ENCODE measurements at regions not wholly inside any gene's neighbourhood (a gene's known extent, or its start where the extent isn't known, plus 50 kb on each side); places are given as distances from the start of the nearest gene placed in this dataset.

DNA sequence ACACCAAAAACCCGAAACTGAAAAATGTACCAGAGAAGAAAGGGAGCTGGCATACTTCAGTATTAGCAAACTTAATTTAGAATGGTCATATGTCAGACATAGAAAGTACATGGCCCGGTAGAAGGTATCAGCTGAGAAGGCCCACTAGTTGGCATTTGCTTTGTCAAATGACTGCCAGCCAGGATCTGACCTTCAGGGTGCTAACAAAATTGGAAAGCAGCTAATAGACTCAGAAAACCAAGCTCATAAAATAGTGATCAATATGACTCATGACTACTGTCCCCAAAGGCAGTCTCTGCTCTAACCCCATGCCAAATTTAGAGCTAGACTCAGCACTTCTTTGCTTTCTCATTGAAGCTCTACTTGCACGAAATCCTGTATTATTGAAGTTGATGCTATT, 342.7 kb downstream of the PDGFC start:
- H3K27ac Mint-ChIP-seq: no peak overlapping the region
- Histone ChIP-seq H3K4me1 (ENCODE audit: control insufficient read depth, insufficient read depth, low read length, poor library complexity, severe bottlenecking) (no peaks in the 10 kb centered on the region), H3K27me3 (ENCODE audit: control insufficient read depth, insufficient read depth, low read length) (no peaks in the 10 kb centered on the region), H3K27ac (ENCODE audit: insufficient read depth, low read length, poor library complexity, severe bottlenecking) (no peak overlapping the region), H3K9me3 (ENCODE audit: control insufficient read depth in 2 of 2, low read length in 2 of 2) (peaks cover 1 to 4% of the 10 kb centered on the region in 2 experiments), H3K4me3 (ENCODE audit: low read depth, low read length) (no peak overlapping the region), H3K36me3 (ENCODE audit: control insufficient read depth, insufficient read depth, low read length) (no peaks in the 10 kb centered on the region)
- H3K4me3 Mint-ChIP-seq: no peak overlapping the region
- peaks cover 3 to 22% (median 7%) of the 10 kb centered on the region in 7 donors for H3K9me3 Mint-ChIP-seq
- no peaks in the 10 kb centered on the region for H3K4me1 Mint-ChIP-seq
- DNase-seq (no peak), ATAC-seq (ENCODE audit: low read depth in 2 of 2) (no peak)
- H3K27me3 Mint-ChIP-seq: no peaks in the 10 kb centered on the region
- H3K36me3 Mint-ChIP-seq: no peaks in the 10 kb centered on the region

DNA sequence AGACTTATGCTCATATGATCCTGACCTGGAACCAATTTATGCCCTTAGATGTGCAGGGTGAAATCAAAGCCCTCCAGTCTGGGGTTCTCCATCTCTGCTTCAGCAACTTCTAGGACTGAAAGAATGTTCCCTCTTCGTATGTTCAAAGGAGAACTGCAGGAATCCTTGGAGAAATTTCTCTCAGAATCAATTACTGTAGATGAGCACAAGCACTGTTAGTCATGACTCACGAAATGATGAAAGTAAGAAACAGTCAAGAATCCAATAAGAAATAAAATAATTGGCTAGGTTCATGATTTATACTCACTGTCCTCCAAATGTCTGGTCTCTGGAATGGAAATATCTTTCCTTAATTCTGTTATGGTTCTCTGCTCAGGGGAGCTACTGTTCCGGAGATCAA, 348.2 kb downstream of the PDGFC start:
- H3K4me3 Mint-ChIP-seq: no peak overlapping the region
- no peak for DNase-seq

DNA sequence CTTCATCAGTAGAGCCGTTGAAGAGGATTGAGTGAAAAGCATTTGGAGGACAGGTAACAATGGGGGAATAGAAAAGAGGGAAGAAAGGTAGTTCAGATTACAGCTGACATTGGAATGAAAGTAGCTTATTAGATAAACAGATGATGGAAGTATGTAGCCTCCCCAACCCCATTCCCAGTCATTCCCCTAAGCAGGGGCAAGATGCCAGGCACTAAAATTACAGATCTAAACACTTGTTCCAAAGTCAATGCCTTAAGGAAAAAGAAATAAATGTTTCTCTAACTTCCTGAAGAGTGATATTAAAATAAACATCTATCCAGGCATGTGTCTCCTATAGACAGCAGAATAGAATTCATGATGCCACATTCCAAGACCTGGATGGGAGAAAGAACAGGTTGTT, 350.8 kb downstream of the PDGFC start:
- Mint-ChIP-seq H3K27me3 (no peaks in the 10 kb centered on the region), H3K36me3 (no peaks in the 10 kb centered on the region)
- DNase-seq: no peak

More for the DNA sequence above, 348.2 kb downstream of the PDGFC start:
- Mint-ChIP-seq H3K9me3 (peaks cover 4 to 23% (median 6%) of the 10 kb centered on the region in 7 donors), H3K36me3 (no peaks in the 10 kb centered on the region), H3K4me1 (no peaks in the 10 kb centered on the region), H3K27ac (no peak overlapping the region), H3K27me3 (no peaks in the 10 kb centered on the region)
- Histone ChIP-seq H3K36me3 (ENCODE audit: control insufficient read depth, insufficient read depth, low read length) (no peaks in the 10 kb centered on the region), H3K27me3 (ENCODE audit: control insufficient read depth, insufficient read depth, low read length) (no peaks in the 10 kb centered on the region), H3K27ac (ENCODE audit: insufficient read depth, low read length, poor library complexity, severe bottlenecking) (no peak overlapping the region), H3K9me3 (ENCODE audit: control insufficient read depth in 2 of 2, low read length in 2 of 2) (peaks cover 1 to 3% of the 10 kb centered on the region in 2 experiments), H3K4me3 (ENCODE audit: low read depth, low read length) (no peak overlapping the region), H3K4me1 (ENCODE audit: control insufficient read depth, insufficient read depth, low read length, poor library complexity, severe bottlenecking) (no peaks in the 10 kb centered on the region)
- no peak for ATAC-seq (ENCODE audit: low read depth in 2 of 2)

GRCh38 chr4:156619154-156619934, 352.3 kb downstream of the PDGFC start:
- H3K4me1 ChIP-seq (ENCODE audit: control insufficient read depth, insufficient read depth, low read length, poor library complexity, severe bottlenecking): no peaks in the 10 kb centered on the region
- Mint-ChIP-seq H3K9me3 (peaks cover 2 to 15% (median 5%) of the 10 kb centered on the region in 7 donors), H3K4me1 (no peaks in the 10 kb centered on the region), H3K4me3 (no peak overlapping the region), H3K36me3 (no peaks in the 10 kb centered on the region), H3K27me3 (no peaks in the 10 kb centered on the region), H3K27ac (no peak overlapping the region)
- no peak overlapping the region for H3K27ac ChIP-seq (ENCODE audit: insufficient read depth, low read length, poor library complexity, severe bottlenecking)
- H3K4me3 ChIP-seq (ENCODE audit: low read depth, low read length): no peak overlapping the region
- ATAC-seq (ENCODE audit: low read depth in 2 of 2): no peak
- DNase-seq: no peak
- peaks cover 3 to 6% of the 10 kb centered on the region in 2 experiments for H3K9me3 ChIP-seq (ENCODE audit: control insufficient read depth in 2 of 2, low read length in 2 of 2)
- no peaks in the 10 kb centered on the region for H3K27me3 ChIP-seq (ENCODE audit: control insufficient read depth, insufficient read depth, low read length)
- H3K36me3 ChIP-seq (ENCODE audit: control insufficient read depth, insufficient read depth, low read length): no peaks in the 10 kb centered on the region

More for the DNA sequence above, 350.8 kb downstream of the PDGFC start:
- Mint-ChIP-seq H3K4me3 (no peak overlapping the region), H3K4me1 (no peaks in the 10 kb centered on the region), H3K27ac (no peak overlapping the region), H3K9me3 (peaks cover 2 to 20% (median 6%) of the 10 kb centered on the region in 7 donors)
- Histone ChIP-seq H3K4me3 (ENCODE audit: low read depth, low read length) (no peak overlapping the region), H3K9me3 (ENCODE audit: control insufficient read depth in 2 of 2, low read length in 2 of 2) (peaks cover 3 to 6% of the 10 kb centered on the region in 2 experiments), H3K27ac (ENCODE audit: insufficient read depth, low read length, poor library complexity, severe bottlenecking) (no peak overlapping the region), H3K4me1 (ENCODE audit: control insufficient read depth, insufficient read depth, low read length, poor library complexity, severe bottlenecking) (no peaks in the 10 kb centered on the region), H3K36me3 (ENCODE audit: control insufficient read depth, insufficient read depth, low read length) (no peaks in the 10 kb centered on the region), H3K27me3 (ENCODE audit: control insufficient read depth, insufficient read depth, low read length) (no peaks in the 10 kb centered on the region)
- no peak for ATAC-seq (ENCODE audit: low read depth in 2 of 2)

DNA sequence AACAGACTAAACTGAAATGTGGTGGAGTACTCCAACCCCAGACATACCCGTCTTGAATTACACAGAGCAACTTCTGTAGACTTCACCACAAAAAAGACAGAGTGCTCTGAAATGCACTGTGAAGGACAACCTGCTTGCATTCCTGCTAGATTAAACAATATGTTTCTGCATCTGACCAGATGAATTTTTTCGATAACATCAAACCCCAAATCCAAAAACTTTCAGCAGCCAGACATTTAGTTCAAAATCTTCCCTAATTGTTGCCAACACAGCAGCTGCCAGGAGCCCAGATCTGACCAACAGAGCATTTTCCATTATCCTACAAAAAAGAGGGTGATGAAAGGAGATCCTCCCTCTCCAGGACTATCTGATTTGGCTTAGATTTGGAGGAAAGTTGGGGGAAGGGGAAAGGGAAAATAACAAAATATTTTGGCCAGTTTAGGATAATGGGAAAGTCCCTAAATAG, 356.5 kb downstream of the PDGFC start:
- H3K4me3 ChIP-seq (ENCODE audit: low read depth, low read length): no peak overlapping the region
- Mint-ChIP-seq H3K36me3 (no peaks in the 10 kb centered on the region), H3K4me1 (no peaks in the 10 kb centered on the region), H3K27ac (no peak overlapping the region), H3K9me3 (peaks cover 2 to 11% (median 6%) of the 10 kb centered on the region in 7 donors), H3K4me3 (no peak overlapping the region), H3K27me3 (no peaks in the 10 kb centered on the region)
- H3K27me3 ChIP-seq (ENCODE audit: control insufficient read depth, insufficient read depth, low read length): no peaks in the 10 kb centered on the region
- H3K9me3 ChIP-seq (ENCODE audit: control insufficient read depth in 2 of 2, low read length in 2 of 2): peaks cover 0 to 6% of the 10 kb centered on the region in 2 experiments
- DNase-seq: no peak
- no peaks in the 10 kb centered on the region for H3K36me3 ChIP-seq (ENCODE audit: control insufficient read depth, insufficient read depth, low read length)
- ATAC-seq (ENCODE audit: low read depth in 2 of 2): no peak
- H3K27ac ChIP-seq (ENCODE audit: insufficient read depth, low read length, poor library complexity, severe bottlenecking): no peak overlapping the region
- H3K4me1 ChIP-seq (ENCODE audit: control insufficient read depth, insufficient read depth, low read length, poor library complexity, severe bottlenecking): no peaks in the 10 kb centered on the region

DNA sequence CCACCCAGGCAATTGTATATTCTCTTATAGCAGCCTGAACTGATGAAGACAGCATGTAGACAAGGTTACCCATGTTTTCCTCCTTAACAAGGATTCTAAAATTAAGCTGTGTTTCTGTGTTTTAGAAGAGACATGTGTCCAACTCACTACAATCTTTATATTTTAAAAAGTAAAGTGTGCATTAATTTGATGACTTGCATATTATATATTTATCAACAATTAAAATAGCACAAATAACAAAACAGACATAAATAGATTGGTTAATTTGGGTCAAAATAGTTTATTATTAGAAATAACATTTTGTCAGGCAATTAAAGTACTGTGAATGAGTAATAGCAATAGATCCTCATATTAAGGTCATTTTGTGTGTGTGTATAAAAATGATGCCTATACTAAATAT, 357.1 kb downstream of the PDGFC start:
- H3K36me3 Mint-ChIP-seq: no peaks in the 10 kb centered on the region
- H3K4me3 ChIP-seq (ENCODE audit: low read depth, low read length): no peak overlapping the region
- DNase-seq (no peak), ATAC-seq (ENCODE audit: low read depth in 2 of 2) (no peak)
- H3K27me3 Mint-ChIP-seq: no peaks in the 10 kb centered on the region
- peaks cover 0 to 6% of the 10 kb centered on the region in 2 experiments for H3K9me3 ChIP-seq (ENCODE audit: control insufficient read depth in 2 of 2, low read length in 2 of 2)
- no peaks in the 10 kb centered on the region for H3K4me1 ChIP-seq (ENCODE audit: control insufficient read depth, insufficient read depth, low read length, poor library complexity, severe bottlenecking)
- no peak overlapping the region for H3K27ac Mint-ChIP-seq
- no peaks in the 10 kb centered on the region for H3K4me1 Mint-ChIP-seq
- H3K4me3 Mint-ChIP-seq: no peak overlapping the region
- H3K27me3 ChIP-seq (ENCODE audit: control insufficient read depth, insufficient read depth, low read length): no peaks in the 10 kb centered on the region
- no peaks in the 10 kb centered on the region for H3K36me3 ChIP-seq (ENCODE audit: control insufficient read depth, insufficient read depth, low read length)
- H3K27ac ChIP-seq (ENCODE audit: insufficient read depth, low read length, poor library complexity, severe bottlenecking): no peak overlapping the region
- peaks cover 0 to 11% (median 6%) of the 10 kb centered on the region in 7 donors for H3K9me3 Mint-ChIP-seq

DNA sequence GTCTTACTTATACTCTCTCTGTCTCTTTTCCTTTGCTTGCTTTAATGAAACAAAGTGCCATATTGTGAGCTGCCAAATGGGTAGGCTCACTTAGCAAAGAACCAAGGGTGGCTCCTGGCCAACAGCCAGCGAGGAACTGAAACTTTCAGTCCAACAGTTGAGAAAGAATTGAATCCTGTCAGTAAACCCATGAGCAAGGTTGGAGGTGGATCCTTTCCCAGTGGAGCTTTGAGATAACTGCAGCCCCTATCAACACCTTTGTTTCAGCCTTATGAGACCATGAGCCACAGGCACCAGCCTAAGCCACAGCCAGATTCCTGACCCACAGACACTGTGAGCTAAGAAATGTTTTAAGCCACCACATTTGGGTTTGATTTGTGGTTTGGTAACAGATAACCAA, 362.2 kb downstream of the PDGFC start:
- Mint-ChIP-seq H3K27me3 (no peaks in the 10 kb centered on the region), H3K4me1 (no peaks in the 10 kb centered on the region), H3K9me3 (peaks cover 0 to 11% (median 5%) of the 10 kb centered on the region in 7 donors), H3K27ac (no peak overlapping the region), H3K36me3 (no peaks in the 10 kb centered on the region), H3K4me3 (no peak overlapping the region)
- ATAC-seq (ENCODE audit: low read depth in 2 of 2) (no peak), DNase-seq (no peak)
- no peaks in the 10 kb centered on the region for H3K4me1 ChIP-seq (ENCODE audit: control insufficient read depth, insufficient read depth, low read length, poor library complexity, severe bottlenecking)
- H3K27me3 ChIP-seq (ENCODE audit: control insufficient read depth, insufficient read depth, low read length): no peaks in the 10 kb centered on the region
- H3K4me3 ChIP-seq (ENCODE audit: low read depth, low read length): no peak overlapping the region
- H3K9me3 ChIP-seq (ENCODE audit: control insufficient read depth in 2 of 2, low read length in 2 of 2): no peaks in the 10 kb centered on the region
- H3K36me3 ChIP-seq (ENCODE audit: control insufficient read depth, insufficient read depth, low read length): no peaks in the 10 kb centered on the region
- no peak overlapping the region for H3K27ac ChIP-seq (ENCODE audit: insufficient read depth, low read length, poor library complexity, severe bottlenecking)

- Mint-ChIP-seq H3K36me3 (no peaks in the 10 kb centered on the region), H3K4me1 (no peaks in the 10 kb centered on the region)
- no peak for ATAC-seq (ENCODE audit: low read depth in 2 of 2)
These were observed 362.9 kb downstream of the PDGFC start for GRCh38 chr4:156608651-156609050.

More at GRCh38 chr4:156608651-156609050, 362.9 kb downstream of the PDGFC start:
- Mint-ChIP-seq H3K27me3 (no peaks in the 10 kb centered on the region), H3K27ac (no peak overlapping the region), H3K9me3 (peaks cover 0 to 15% (median 5%) of the 10 kb centered on the region in 7 donors), H3K4me3 (no peak overlapping the region)
- Histone ChIP-seq H3K4me1 (ENCODE audit: control insufficient read depth, insufficient read depth, low read length, poor library complexity, severe bottlenecking) (no peaks in the 10 kb centered on the region), H3K27ac (ENCODE audit: insufficient read depth, low read length, poor library complexity, severe bottlenecking) (no peak overlapping the region), H3K9me3 (ENCODE audit: control insufficient read depth in 2 of 2, low read length in 2 of 2) (no peaks in the 10 kb centered on the region), H3K27me3 (ENCODE audit: control insufficient read depth, insufficient read depth, low read length) (no peaks in the 10 kb centered on the region), H3K36me3 (ENCODE audit: control insufficient read depth, insufficient read depth, low read length) (no peaks in the 10 kb centered on the region), H3K4me3 (ENCODE audit: low read depth, low read length) (no peak overlapping the region)
- no peak for DNase-seq

All from CD4-positive, CD25-positive, alpha-beta regulatory T cell (primary cell).